Gastrocnemius medialis (tissue), 4 donors: ENCODE measurements at regions not wholly inside any gene's neighbourhood (a gene's known extent, or its start where the extent isn't known, plus 50 kb on each side); places are given as distances from the start of the nearest gene placed in this dataset.

Source experiments
- ATAC-seq, 2 donors: fragments of 150-250 bp; one replicate each; pipeline ENCODE4 v1.9.1; 2016
- DNase-seq, 2 donors: peaks; one replicate each; pipeline ENCODE4 v3.0.0-alpha.2; 2019
- H3K27ac ChIP-seq, 4 donors: fragments of 200-600 bp; sonication (generic); 1 replicate in 1 of 4; 2 replicates in 3 of 4; pipeline ENCODE4 v1.5.1; 2016 to 2018; ENCODE audit warnings: mild to moderate bottlenecking in 2 of 4, moderate library complexity in 1 of 4
- H3K27me3 ChIP-seq, 3 donors: fragments of 200-600 bp; sonication (generic) in 2 of 3; 1 replicate in 1 of 3; 2 replicates in 2 of 3; pipeline versions ENCODE4 v1.5.1 to v1.6.0; 2016 to 2019; ENCODE audit warnings: mild to moderate bottlenecking in 1 of 3, moderate library complexity in 1 of 3
- H3K36me3 ChIP-seq, 2 donors: fragments of 200-600 bp; sonication (generic) in 1 of 2; one replicate each; pipeline ENCODE4 v1.5.1; 2017 to 2018
- H3K4me1 ChIP-seq, 2 donors: fragments of 200-600 bp; sonication (generic) in 1 of 2; one replicate each; pipeline ENCODE4 v1.5.1; 2016 to 2017; ENCODE audit warnings: mild to moderate bottlenecking in 2 of 2
- H3K4me3 ChIP-seq, 4 donors: fragments of 200-600 bp; sonication (generic) in 3 of 4; 1 replicate in 1 of 4; 2 replicates in 3 of 4; pipeline ENCODE4 v1.5.1; 2016 to 2019; ENCODE audit warnings: mild to moderate bottlenecking in 2 of 4
- H3K9me3 ChIP-seq, 3 donors: fragments of 200-600 bp; sonication (generic) in 2 of 3; 1 replicate in 1 of 3; 2 replicates in 2 of 3; pipeline ENCODE4 v1.5.1; 2016 to 2019
- POLR2A ChIP-seq, 2 donors: fragments of 450-650 bp; IDR thresholded peaks; one replicate each; pipeline ENCODE4 v1.6.1; 2017; ENCODE audit warnings: antibody characterized with exemption in 2 of 2, mild to moderate bottlenecking in 2 of 2, moderate library complexity in 2 of 2
- in situ Hi-C, 4 donors: fragments of 200-750 bp; cut with MboI; loops; one replicate each; pipeline versions ENCODE4 v1.15.0 to v1.8.0; 2017; ENCODE audit warnings: low sequenced_read_pairs in 4 of 4
- intact Hi-C: fragments of 100-400 bp; cut with DNase I; formaldehyde crosslinking; loops from one replicate; pipeline ENCODE4 v1.15.1; 2023; ENCODE audit warnings: low total_unique reads
- TF ChIP-seq, protein P1 (sequence below), 5 experiments: fragments of 450-650 bp in 3 of 5; fragments of 200-600 bp in 2 of 5; sonication (generic) in 2 of 5; IDR thresholded peaks in 4 of 5; conservative IDR thresholded peaks in 1 of 5; 1 replicate in 4 of 5; 2 replicates in 1 of 5; pipeline ENCODE4 v1.5.1; 2016 to 2019; ENCODE audit warnings: antibody characterized with exemption in 5 of 5, mild to moderate bottlenecking in 3 of 5, moderate library complexity in 3 of 5

DNA sequence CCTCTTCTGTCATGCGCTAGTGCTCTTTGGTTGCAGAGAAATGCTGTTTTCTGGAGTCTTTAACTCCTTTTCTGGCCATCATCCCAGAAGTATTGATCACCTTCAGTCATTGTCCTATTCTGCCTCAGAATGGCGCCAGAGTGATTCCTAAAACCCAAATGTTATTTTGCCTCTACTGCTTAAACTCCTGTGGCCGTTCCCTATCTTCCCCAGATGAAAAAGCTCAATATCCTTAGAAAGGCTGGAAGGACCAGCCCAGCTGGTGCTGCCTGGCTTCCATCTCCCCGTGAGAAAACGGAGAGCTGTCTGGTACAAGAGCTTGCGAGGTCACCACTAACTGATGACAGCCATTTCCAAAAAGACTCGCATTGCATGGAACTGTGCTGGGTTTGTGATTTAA lies 179.1 kb downstream of the RBM26 start:
- Histone ChIP-seq H3K4me1 (no peaks in the 10 kb centered on the region), H3K36me3 (no peaks in the 10 kb centered on the region), H3K27me3 (no peaks in the 10 kb centered on the region), H3K9me3 (no peaks in the 10 kb centered on the region), H3K4me3 (no peak overlapping the region), H3K27ac (no peak overlapping the region)
- in situ Hi-C loops (no loop called here), intact Hi-C loops (no loop called here)
- TF ChIP-seq POLR2A (IDR thresholded peaks at IDR 0.05) = no peak
- TF ChIP-seq, protein P1, sequence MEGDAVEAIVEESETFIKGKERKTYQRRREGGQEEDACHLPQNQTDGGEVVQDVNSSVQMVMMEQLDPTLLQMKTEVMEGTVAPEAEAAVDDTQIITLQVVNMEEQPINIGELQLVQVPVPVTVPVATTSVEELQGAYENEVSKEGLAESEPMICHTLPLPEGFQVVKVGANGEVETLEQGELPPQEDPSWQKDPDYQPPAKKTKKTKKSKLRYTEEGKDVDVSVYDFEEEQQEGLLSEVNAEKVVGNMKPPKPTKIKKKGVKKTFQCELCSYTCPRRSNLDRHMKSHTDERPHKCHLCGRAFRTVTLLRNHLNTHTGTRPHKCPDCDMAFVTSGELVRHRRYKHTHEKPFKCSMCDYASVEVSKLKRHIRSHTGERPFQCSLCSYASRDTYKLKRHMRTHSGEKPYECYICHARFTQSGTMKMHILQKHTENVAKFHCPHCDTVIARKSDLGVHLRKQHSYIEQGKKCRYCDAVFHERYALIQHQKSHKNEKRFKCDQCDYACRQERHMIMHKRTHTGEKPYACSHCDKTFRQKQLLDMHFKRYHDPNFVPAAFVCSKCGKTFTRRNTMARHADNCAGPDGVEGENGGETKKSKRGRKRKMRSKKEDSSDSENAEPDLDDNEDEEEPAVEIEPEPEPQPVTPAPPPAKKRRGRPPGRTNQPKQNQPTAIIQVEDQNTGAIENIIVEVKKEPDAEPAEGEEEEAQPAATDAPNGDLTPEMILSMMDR (IDR thresholded peaks at IDR 0.05 in 4 of 5, conservative IDR thresholded peaks at IDR 0.05 in 1 of 5) = no peak
- no peak for ATAC-seq
- no peak for DNase-seq

DNA sequence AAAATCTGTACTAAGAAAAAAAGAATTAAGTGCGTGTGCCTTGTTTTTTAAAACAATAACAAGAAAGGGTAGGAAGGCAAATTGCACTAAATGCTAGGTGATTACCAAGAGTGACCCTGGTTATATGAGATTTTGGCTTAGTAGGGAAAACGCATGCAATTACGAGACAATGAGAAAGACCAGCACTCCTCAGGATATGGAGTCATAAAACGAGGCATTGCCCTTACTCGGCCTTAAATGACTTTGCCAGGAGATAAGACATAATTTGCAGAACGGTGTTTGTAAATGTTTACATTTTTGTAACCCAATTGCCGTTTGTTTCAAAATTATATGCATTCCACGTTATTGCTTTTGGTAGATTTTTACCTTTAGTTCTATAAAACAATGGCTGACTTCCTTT lies 179.8 kb downstream of the RBM26 start:
- Histone ChIP-seq H3K27ac (no peak overlapping the region), H3K27me3 (no peaks in the 10 kb centered on the region), H3K4me3 (no peak overlapping the region), H3K9me3 (no peaks in the 10 kb centered on the region), H3K36me3 (no peaks in the 10 kb centered on the region), H3K4me1 (no peaks in the 10 kb centered on the region)
- ATAC-seq (no peak), DNase-seq (no peak)
- in situ Hi-C loops = no loop called here
- TF ChIP-seq POLR2A (IDR thresholded peaks at IDR 0.05) = no peak
- TF ChIP-seq, protein P1 (IDR thresholded peaks at IDR 0.05 in 4 of 5, conservative IDR thresholded peaks at IDR 0.05 in 1 of 5) = no peak
- intact Hi-C loops = no loop called here

DNA sequence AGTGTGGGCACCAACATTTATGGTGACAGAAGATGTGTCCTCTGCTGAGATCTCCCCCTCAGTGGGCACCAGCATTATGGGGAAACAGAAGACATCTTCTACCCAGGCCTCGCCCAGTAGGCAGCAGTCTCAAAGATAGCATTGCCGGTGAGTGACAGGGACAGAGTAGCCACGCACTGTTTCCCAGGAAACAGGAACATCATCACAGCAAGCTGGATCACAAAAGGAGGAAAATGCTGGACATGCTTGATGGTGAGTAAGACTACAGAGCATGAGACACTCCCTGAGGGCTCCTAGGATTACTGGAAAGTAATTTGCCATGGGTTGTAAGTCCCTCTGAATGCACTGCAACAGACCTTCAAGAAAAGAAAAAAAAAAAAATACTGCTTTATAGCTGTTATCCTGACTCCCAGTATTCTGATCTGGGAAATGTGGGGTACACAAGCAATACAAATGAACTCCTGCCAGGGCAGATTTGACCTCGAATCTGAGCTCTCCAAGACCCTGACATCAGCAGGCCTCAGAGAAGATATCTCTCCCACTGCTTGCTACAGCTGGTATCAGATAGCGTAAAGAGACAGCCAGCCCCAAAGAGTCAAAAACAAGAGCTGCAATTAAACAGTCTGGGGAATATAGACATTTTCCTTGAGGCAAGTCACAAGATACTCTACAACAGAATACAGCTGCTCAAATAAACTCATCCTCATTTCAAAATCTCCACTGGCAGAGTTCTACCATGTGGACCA lies 180.4 kb downstream of the RBM26 start:
- TF ChIP-seq POLR2A (IDR thresholded peaks at IDR 0.05) = no peak
- TF ChIP-seq, protein P1 (IDR thresholded peaks at IDR 0.05 in 4 of 5, conservative IDR thresholded peaks at IDR 0.05 in 1 of 5) = no peak
- in situ Hi-C loops (no loop called here), intact Hi-C loops (no loop called here)
- DNase-seq (no peak), ATAC-seq (no peak)
- H3K4me1 ChIP-seq = no peaks in the 10 kb centered on the region
- H3K27me3 ChIP-seq = no peaks in the 10 kb centered on the region
- no peaks in the 10 kb centered on the region for H3K9me3 ChIP-seq
- no peaks in the 10 kb centered on the region for H3K36me3 ChIP-seq
- H3K27ac ChIP-seq = no peak overlapping the region
- no peak overlapping the region for H3K4me3 ChIP-seq

DNA sequence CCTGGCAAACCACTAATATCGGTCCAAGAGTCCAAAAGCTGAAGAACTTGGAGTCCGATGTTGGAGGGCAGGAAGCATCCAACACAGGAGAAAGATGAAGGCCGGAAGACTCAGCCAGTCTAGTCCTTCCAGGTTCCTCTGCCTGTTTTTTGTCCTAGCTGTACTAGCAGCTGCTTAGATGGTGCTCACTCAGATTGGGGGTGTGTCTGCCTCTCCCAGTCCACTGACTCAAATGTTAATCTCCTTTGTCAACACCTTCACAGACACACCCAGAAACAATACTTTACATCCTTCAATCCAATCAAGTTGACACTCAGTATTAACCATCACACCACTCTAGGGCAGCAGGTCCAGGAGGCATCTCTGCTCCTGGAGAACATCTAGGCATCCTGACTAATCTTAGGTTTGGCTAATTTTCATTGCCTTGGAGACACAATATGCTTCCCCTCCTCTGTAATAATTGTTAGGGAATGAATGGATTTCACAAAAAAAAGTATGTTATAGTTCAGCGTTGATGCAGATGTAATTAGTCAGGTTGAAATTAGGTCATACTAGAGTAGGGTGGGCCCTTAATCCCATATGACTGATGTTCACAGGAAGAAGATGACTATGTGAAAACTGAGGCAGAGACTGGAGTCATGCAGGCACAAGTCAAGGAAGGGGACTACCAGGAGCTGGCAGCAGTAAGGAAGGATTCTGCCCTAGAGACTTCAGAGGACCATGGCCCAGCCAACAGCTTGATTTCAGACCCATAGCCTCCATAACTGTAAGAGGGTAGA lies 183.4 kb downstream of the RBM26 start:
- TF ChIP-seq, protein P1 (IDR thresholded peaks at IDR 0.05 in 4 of 5, conservative IDR thresholded peaks at IDR 0.05 in 1 of 5) = no peak
- no peak for TF ChIP-seq POLR2A (IDR thresholded peaks at IDR 0.05)
- no peak overlapping the region for H3K27ac ChIP-seq
- DNase-seq = no peak
- ATAC-seq = no peak
- no peaks in the 10 kb centered on the region for H3K27me3 ChIP-seq
- no peak overlapping the region for H3K4me3 ChIP-seq
- H3K4me1 ChIP-seq = no peaks in the 10 kb centered on the region
- in situ Hi-C loops = no loop called here
- intact Hi-C loops = no loop called here
- no peaks in the 10 kb centered on the region for H3K9me3 ChIP-seq
- no peaks in the 10 kb centered on the region for H3K36me3 ChIP-seq
